Activated T-helper 2 cell treated with anti-CD3 and anti-CD28 coated beads, Interferon-gamma antibody, Interleukin-2, Interleukin-4, amounts not matched to agents 10 μg/mL and 5 μg/mL and 100 μg/mL, durations not matched to agents 14 hours and 24 hours and 36 hours (primary cell): ENCODE measurements at regions not wholly inside any gene's neighbourhood (a gene's known extent, or its start where the extent isn't known, plus 50 kb on each side); places are given as distances from the start of the nearest gene placed in this dataset.
"Not testable (repeated sequence)": the region's sequence is repeated elsewhere in the genome, so short reads cannot be mapped to it uniquely, and the experiment has no call there.

Experiments
- DNase-seq: peaks from one replicate; pipeline ENCODE4 v3.0.0; 2021; ENCODE audit warnings: low spot score
- H3K27ac Mint-ChIP-seq: one replicate; pipeline ENCODE4 v1.8.0; 2021; ENCODE audit warnings: mixed read lengths
- H3K27me3 Mint-ChIP-seq: one replicate; pipeline ENCODE4 v1.8.0; 2021; ENCODE audit warnings: low read depth, mixed read lengths
- H3K36me3 Mint-ChIP-seq: one replicate; pipeline ENCODE4 v1.8.0; 2021; ENCODE audit warnings: low read depth, mixed read lengths
- H3K4me1 Mint-ChIP-seq: one replicate; pipeline ENCODE4 v1.8.0; 2021; ENCODE audit warnings: low read depth, mixed read lengths
- H3K4me3 Mint-ChIP-seq: one replicate; pipeline ENCODE4 v1.8.0; 2021; ENCODE audit warnings: low read depth, mild to moderate bottlenecking, moderate library complexity, mixed read lengths
- H3K9me3 Mint-ChIP-seq: one replicate; pipeline ENCODE4 v1.8.0; 2021; ENCODE audit warnings: mixed read lengths
- intact Hi-C: fragments of 100-400 bp; cut with micrococcal nuclease; formaldehyde crosslinking; loops from one replicate; pipeline ENCODE4 v1.15.1; 2023

- H3K36me3 Mint-ChIP-seq, H3K27me3 Mint-ChIP-seq, H3K4me1 Mint-ChIP-seq, DNase-seq, H3K27ac Mint-ChIP-seq, H3K9me3 Mint-ChIP-seq, H3K4me3 Mint-ChIP-seq: not testable (repeated sequence)
- intact Hi-C loops: loop anchor here (5.0 kb wide), 2 partner anchors 88 to 212 kb away; no protein-coding TSS in a partner anchor
Measured at GRCh38 chr6:4725136-4725760, 51.0 kb upstream of the CDYL start.

DNA sequence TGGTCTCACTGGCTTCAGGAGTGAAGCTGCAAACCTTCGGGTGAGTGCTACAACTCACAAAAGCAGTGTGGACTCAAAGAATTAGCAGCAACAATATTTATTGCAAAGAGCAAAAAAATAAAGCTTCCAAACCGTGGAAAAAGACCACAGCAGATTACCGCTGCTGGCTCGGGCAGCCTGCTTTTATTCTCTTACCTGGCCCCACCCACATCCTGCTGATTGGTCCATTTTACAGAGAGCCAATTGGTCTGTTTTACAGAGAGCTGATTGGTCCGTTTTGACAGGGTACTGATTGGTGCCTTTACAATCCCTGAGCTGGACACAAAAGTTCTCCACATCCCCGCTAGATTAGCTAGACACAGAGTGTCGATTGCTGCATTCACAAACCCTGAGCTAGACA is 51.5 kb upstream of the CDYL start:
- not testable (repeated sequence) for H3K27ac Mint-ChIP-seq, H3K9me3 Mint-ChIP-seq, H3K4me3 Mint-ChIP-seq, H3K36me3 Mint-ChIP-seq, DNase-seq, H3K4me1 Mint-ChIP-seq
- intact Hi-C loops: loop anchor here (5.0 kb wide), 2 partner anchors 87 to 213 kb away; no protein-coding TSS in a partner anchor
- H3K27me3 Mint-ChIP-seq: peaks cover 10% of the 10 kb centered on the region

DNA sequence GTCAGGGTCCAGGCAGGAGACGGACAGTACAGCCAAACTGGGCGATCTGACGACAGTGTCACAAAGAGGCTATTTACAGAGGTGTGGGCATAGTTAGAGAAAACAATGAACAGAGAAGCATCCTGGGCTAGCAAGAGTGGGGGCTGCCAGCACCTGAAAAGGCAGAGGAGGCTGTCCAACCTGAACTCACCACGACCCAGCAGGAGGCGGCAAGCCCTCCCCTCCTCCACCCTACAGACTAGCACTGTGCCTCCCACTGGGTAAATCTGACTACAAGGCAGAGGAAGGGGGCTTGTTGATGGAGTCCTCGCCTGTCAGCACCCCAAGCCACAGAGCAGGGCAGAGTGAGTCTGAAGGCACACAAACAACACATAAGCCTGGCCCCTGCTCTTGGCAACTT is 52.8 kb upstream of the CDYL start:
- Mint-ChIP-seq H3K27me3 (peaks cover 6% of the 10 kb centered on the region), H3K4me1 (peaks cover 10% of the 10 kb centered on the region), H3K36me3 (no peaks in the 10 kb centered on the region), H3K4me3 (no peak overlapping the region), H3K9me3 (no peaks in the 10 kb centered on the region), H3K27ac (no peak overlapping the region)
- DNase-seq: no peak
- intact Hi-C loops: no loop called here

GRCh38 chr6:4721368-4721767 is 54.8 kb upstream of the CDYL start:
- H3K27ac Mint-ChIP-seq, H3K9me3 Mint-ChIP-seq, intact Hi-C loops, H3K4me3 Mint-ChIP-seq, H3K27me3 Mint-ChIP-seq, H3K4me1 Mint-ChIP-seq, DNase-seq, H3K36me3 Mint-ChIP-seq: not testable (repeated sequence)

DNA sequence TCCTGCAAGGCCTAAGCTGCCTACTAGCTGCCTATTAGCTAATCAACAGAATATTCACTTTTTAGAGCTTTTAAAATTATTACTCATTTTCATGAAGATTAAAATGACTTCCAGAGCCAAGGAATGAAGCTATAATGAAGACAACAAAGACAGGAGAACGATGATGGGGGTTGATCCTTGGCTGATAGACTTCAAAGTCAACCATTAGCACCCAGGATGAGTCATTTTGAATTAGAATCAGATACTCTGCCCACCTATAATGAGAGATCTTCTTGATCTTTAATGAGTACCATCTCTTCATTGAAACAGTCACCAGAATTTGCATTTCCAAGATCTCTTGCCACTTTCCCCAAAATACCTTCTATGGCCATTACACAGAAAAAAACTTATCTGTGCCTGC is 56.7 kb upstream of the CDYL start:
- peaks cover 4% of the 10 kb centered on the region for H3K4me1 Mint-ChIP-seq
- H3K9me3 Mint-ChIP-seq: peaks cover 3% of the 10 kb centered on the region
- H3K36me3 Mint-ChIP-seq: no peaks in the 10 kb centered on the region
- intact Hi-C loops: no loop called here
- peaks cover 4% of the 10 kb centered on the region for H3K27me3 Mint-ChIP-seq
- no peak for DNase-seq
- H3K27ac Mint-ChIP-seq: no peak overlapping the region
- H3K4me3 Mint-ChIP-seq: no peak overlapping the region

- intact Hi-C loops: no loop called here
- Mint-ChIP-seq H3K36me3 (no peaks in the 10 kb centered on the region), H3K4me3 (no peak overlapping the region), H3K9me3 (peaks cover 3% of the 10 kb centered on the region), H3K27me3 (peaks cover 4% of the 10 kb centered on the region), H3K4me1 (peaks cover 4% of the 10 kb centered on the region), H3K27ac (no peak overlapping the region)
- no peak for DNase-seq
Measured at GRCh38 chr6:4717856-4718255, 58.3 kb upstream of the CDYL start.

- intact Hi-C loops: no loop called here
- H3K9me3 Mint-ChIP-seq: peaks cover 3% of the 10 kb centered on the region
Measured at GRCh38 chr6:4717124-4717523, 59.1 kb upstream of the CDYL start.

GRCh38 chr6:4714961-4715501 is 61.2 kb upstream of the CDYL start:
- Mint-ChIP-seq H3K9me3 (peaks cover 3% of the 10 kb centered on the region), H3K4me1 (peaks cover 4% of the 10 kb centered on the region), H3K27ac (no peak overlapping the region), H3K27me3 (peaks cover 4% of the 10 kb centered on the region), H3K36me3 (no peaks in the 10 kb centered on the region), H3K4me3 (no peak overlapping the region)
- DNase-seq: no peak
- intact Hi-C loops: no loop called here

More at GRCh38 chr6:4717124-4717523, 59.1 kb upstream of the CDYL start:
- Mint-ChIP-seq H3K36me3 (no peaks in the 10 kb centered on the region), H3K4me3 (no peak overlapping the region), H3K27me3 (peaks cover 4% of the 10 kb centered on the region), H3K27ac (no peak overlapping the region), H3K4me1 (peaks cover 4% of the 10 kb centered on the region)
- DNase-seq: no peak

GRCh38 chr6:4712291-4712690 is 63.9 kb upstream of the CDYL start:
- Mint-ChIP-seq H3K4me3 (no peak overlapping the region), H3K27me3 (no peaks in the 10 kb centered on the region), H3K4me1 (peaks cover 4% of the 10 kb centered on the region), H3K9me3 (peaks cover 3% of the 10 kb centered on the region), H3K27ac (no peak overlapping the region), H3K36me3 (no peaks in the 10 kb centered on the region)
- intact Hi-C loops: no loop called here
- DNase-seq: no peak

DNA sequence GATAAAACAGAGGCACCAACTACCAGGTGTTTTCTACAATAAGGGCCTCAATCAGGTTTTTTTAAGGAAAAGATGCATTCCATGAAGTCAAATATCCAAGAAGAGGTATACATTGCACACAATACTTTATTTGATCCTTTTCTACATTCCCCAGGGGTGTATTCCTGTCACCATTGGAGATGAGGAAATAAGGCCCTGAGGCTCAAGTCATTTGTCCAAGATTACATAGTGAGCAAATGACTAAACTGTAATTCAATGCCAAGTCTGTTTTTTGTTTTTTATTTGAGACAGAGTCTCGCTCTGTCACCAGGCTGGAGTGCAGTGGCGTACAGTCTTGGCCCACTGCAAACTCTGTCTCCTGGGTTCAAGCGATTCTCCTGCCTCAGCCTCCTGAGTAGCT is 69.2 kb upstream of the CDYL start:
- Mint-ChIP-seq H3K9me3 (no peaks in the 10 kb centered on the region), H3K4me3 (no peak overlapping the region), H3K27ac (no peak overlapping the region), H3K27me3 (no peaks in the 10 kb centered on the region), H3K36me3 (no peaks in the 10 kb centered on the region), H3K4me1 (no peaks in the 10 kb centered on the region)
- no peak for DNase-seq
- intact Hi-C loops: no loop called here

DNA sequence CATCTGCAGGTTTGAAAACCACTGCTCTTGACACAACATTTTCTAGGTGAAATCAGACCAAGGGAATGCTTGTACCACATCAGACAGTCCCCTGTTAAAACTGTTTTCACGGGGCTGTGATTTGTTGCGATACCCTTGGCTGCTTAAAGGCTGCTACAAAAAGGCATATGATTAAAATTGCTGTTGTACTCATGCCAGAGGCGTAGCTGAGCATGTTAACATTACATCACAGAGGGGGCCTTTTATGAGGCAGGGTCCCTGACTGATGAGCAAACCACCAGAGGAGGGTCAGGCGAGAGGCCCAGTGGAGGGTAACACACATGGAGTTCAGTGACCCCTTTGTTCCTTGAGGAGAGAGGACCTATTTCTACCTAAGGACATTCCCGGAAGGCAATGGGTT is 70.4 kb upstream of the CDYL start:
- no peak overlapping the region for H3K4me3 Mint-ChIP-seq
- H3K9me3 Mint-ChIP-seq: no peaks in the 10 kb centered on the region
- intact Hi-C loops: no loop called here
- no peaks in the 10 kb centered on the region for H3K4me1 Mint-ChIP-seq
- DNase-seq: no peak
- H3K36me3 Mint-ChIP-seq: no peaks in the 10 kb centered on the region
- no peaks in the 10 kb centered on the region for H3K27me3 Mint-ChIP-seq
- no peak overlapping the region for H3K27ac Mint-ChIP-seq

DNA sequence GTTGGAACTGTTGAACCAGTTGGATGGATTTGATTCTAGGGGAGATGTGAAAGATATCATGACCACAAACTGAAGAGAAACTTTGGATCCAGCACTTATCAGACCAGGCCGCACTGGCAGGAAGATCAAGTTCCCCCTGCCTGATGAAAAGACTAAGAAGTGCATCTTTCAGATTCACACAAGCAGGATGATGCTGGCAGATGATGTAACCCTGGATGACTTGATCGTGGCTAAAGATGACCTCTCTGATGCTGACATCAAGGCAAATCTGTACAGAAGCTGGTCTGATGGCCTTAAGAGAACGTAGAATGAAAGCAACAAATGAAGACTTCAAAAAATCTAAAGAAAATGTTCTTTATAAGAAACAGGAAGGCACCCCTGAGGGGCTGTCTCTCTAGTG is 72.8 kb upstream of the CDYL start:
- H3K4me1 Mint-ChIP-seq: no peaks in the 10 kb centered on the region
- H3K9me3 Mint-ChIP-seq: no peaks in the 10 kb centered on the region
- no peak overlapping the region for H3K4me3 Mint-ChIP-seq
- intact Hi-C loops: no loop called here
- no peaks in the 10 kb centered on the region for H3K36me3 Mint-ChIP-seq
- no peak overlapping the region for H3K27ac Mint-ChIP-seq
- DNase-seq: no peak
- no peaks in the 10 kb centered on the region for H3K27me3 Mint-ChIP-seq

- H3K36me3 Mint-ChIP-seq: no peaks in the 10 kb centered on the region
- DNase-seq: no peak
- no peak overlapping the region for H3K4me3 Mint-ChIP-seq
- H3K27ac Mint-ChIP-seq: no peak overlapping the region
- no peaks in the 10 kb centered on the region for H3K27me3 Mint-ChIP-seq
- H3K9me3 Mint-ChIP-seq: no peaks in the 10 kb centered on the region
- intact Hi-C loops: no loop called here
- no peaks in the 10 kb centered on the region for H3K4me1 Mint-ChIP-seq
Measured at GRCh38 chr6:4698901-4699659, 77.1 kb upstream of the CDYL start.
